Keratinocyte (primary cell): ENCODE measurements at regions not wholly inside any gene's neighbourhood (a gene's known extent, or its start where the extent isn't known, plus 50 kb on each side); places are given as distances from the start of the nearest gene placed in this dataset.

Experiments
- DNase-seq: peaks from one replicate; pipeline ENCODE4 v3.0.0-alpha.2; 2011; ENCODE audit warnings: low read depth, missing footprints, low spot score
- FAIRE-seq: peaks from 2 replicates; lab custom pipeline; 2011; peaks lifted over from hg19 to GRCh38; lab: Jason Lieb, UNC
- H2AFZ ChIP-seq: 2 replicates; pipeline ENCODE4 v1.6.0; 2012; ENCODE audit warnings: low read length, control low read depth, inconsistent platforms; ENCODE audit not compliant: control insufficient read depth
- H3K27ac ChIP-seq: 2 replicates; pipeline ENCODE4 v1.5.1; 2011; ENCODE audit warnings: low read length; ENCODE audit not compliant: control insufficient read depth, insufficient read depth
- H3K27me3 ChIP-seq: 3 replicates; pipeline ENCODE4 v1.6.0; 2011; ENCODE audit warnings: low read length; ENCODE audit not compliant: control insufficient read depth, insufficient read depth; ENCODE audit errors: extremely low read depth
- H3K36me3 ChIP-seq, 2 experiments: 2 replicates in 1 of 2; 3 replicates in 1 of 2; pipeline ENCODE4 v1.5.1; 2011; ENCODE audit warnings: low read length in 2 of 2, mild to moderate bottlenecking in 1 of 2; ENCODE audit not compliant: control insufficient read depth in 2 of 2, insufficient read depth in 2 of 2; ENCODE audit errors: extremely low read depth in 1 of 2
- H3K4me1 ChIP-seq: 3 replicates; pipeline ENCODE4 v1.5.1; 2011; ENCODE audit warnings: low read length; ENCODE audit not compliant: control insufficient read depth, insufficient read depth; ENCODE audit errors: extremely low read depth
- H3K4me2 ChIP-seq: 3 replicates; pipeline ENCODE4 v1.6.0; 2011; ENCODE audit warnings: low read depth, low read length; ENCODE audit not compliant: control insufficient read depth, insufficient read depth; ENCODE audit errors: extremely low read depth
- H3K4me3 ChIP-seq, 3 experiments: fragments of 200-600 bp in 1 of 3; sonication (generic) in 1 of 3; 2 replicates in 2 of 3; 3 replicates in 1 of 3; pipeline ENCODE4 v1.5.1; 2011 to 2016; ENCODE audit warnings: low read length in 3 of 3, mild to moderate bottlenecking in 3 of 3, control low read depth in 2 of 3, inconsistent platforms in 1 of 3, low read depth in 1 of 3, mixed read lengths in 1 of 3, mixed run types in 1 of 3, moderate library complexity in 1 of 3; ENCODE audit not compliant: control insufficient read depth in 2 of 3, insufficient read depth in 2 of 3; ENCODE audit errors: extremely low read depth in 1 of 3
- H3K79me2 ChIP-seq: 2 replicates; pipeline ENCODE4 v1.6.0; 2012; ENCODE audit warnings: low read length; ENCODE audit not compliant: control insufficient read depth, insufficient read depth
- H3K9ac ChIP-seq: 3 replicates; pipeline ENCODE4 v1.6.0; 2011; ENCODE audit warnings: low read length; ENCODE audit not compliant: control insufficient read depth, insufficient read depth; ENCODE audit errors: extremely low read depth
- H3K9me1 ChIP-seq: 3 replicates; pipeline ENCODE4 v1.6.0; 2011; ENCODE audit warnings: low read length; ENCODE audit not compliant: control insufficient read depth, insufficient read depth; ENCODE audit errors: extremely low read depth
- H3K9me3 ChIP-seq: 2 replicates; pipeline ENCODE4 v1.5.1; 2012; ENCODE audit warnings: low read depth, low read length; ENCODE audit not compliant: control insufficient read depth
- H4K20me1 ChIP-seq: 3 replicates; pipeline ENCODE4 v1.6.0; 2011; ENCODE audit warnings: low read length; ENCODE audit not compliant: control insufficient read depth, insufficient read depth; ENCODE audit errors: extremely low read depth
- EZH2 ChIP-seq: IDR thresholded peaks from one replicate; pipeline ENCODE4 v1.6.1; 2012; ENCODE audit warnings: inconsistent platforms, mild to moderate bottlenecking, low read length, moderate library complexity
- dilution Hi-C: fragments of 300-500 bp; cut with MboI; formaldehyde crosslinking; loops from one replicate; pipeline ENCODE4 v1.7.0; 2020; ENCODE audit warnings: low sequenced_read_pairs; ENCODE audit not compliant: extremely low pct_ligation_motif_present
- TF ChIP-seq, protein P1 (sequence below), 3 experiments: IDR thresholded peaks in 1 of 3; conservative IDR thresholded peaks in 1 of 3; optimal IDR thresholded peaks in 1 of 3; 2 replicates in 2 of 3; 3 replicates in 1 of 3; pipeline versions ENCODE3 to v1.5.1; 2011; ENCODE audit warnings: low read length in 3 of 3, mild to moderate bottlenecking in 3 of 3, moderate library complexity in 2 of 3, control low read depth in 1 of 3, inconsistent platforms in 1 of 3; ENCODE audit not compliant: insufficient read depth in 2 of 3; ENCODE audit errors: extremely low read depth in 1 of 3

DNA sequence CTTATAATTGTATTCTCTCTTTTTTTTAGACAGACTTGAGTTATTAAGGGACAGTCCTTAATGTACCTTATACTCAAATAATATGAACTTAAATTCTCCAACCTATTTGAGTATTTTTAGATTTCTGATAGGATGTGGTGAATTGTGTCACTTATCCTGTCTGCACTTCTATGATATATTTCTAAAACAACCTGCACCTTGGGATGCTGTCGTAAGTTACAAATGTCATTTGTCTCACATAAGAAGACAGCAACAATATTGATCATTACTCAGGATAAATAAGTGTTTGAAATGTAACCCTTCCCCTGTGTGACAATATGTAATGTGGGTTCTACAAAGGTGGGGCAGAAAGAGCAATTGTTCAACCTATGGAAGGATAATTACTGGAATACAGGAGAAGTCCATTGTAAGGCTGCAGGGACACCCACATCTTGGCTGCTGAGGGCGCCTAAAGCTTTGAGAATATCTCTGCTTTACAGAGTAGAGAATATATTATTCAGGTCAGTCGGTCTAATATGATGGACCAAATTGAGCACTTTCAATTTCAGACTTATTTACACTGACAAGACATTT lies 236.9 kb upstream of the PRR20A start:
- no peak overlapping the region for H2AFZ ChIP-seq
- TF ChIP-seq EZH2, result no peak
- TF ChIP-seq, protein P1, sequence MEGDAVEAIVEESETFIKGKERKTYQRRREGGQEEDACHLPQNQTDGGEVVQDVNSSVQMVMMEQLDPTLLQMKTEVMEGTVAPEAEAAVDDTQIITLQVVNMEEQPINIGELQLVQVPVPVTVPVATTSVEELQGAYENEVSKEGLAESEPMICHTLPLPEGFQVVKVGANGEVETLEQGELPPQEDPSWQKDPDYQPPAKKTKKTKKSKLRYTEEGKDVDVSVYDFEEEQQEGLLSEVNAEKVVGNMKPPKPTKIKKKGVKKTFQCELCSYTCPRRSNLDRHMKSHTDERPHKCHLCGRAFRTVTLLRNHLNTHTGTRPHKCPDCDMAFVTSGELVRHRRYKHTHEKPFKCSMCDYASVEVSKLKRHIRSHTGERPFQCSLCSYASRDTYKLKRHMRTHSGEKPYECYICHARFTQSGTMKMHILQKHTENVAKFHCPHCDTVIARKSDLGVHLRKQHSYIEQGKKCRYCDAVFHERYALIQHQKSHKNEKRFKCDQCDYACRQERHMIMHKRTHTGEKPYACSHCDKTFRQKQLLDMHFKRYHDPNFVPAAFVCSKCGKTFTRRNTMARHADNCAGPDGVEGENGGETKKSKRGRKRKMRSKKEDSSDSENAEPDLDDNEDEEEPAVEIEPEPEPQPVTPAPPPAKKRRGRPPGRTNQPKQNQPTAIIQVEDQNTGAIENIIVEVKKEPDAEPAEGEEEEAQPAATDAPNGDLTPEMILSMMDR (optimal IDR thresholded peaks at IDR 0.05 in 1 of 3, IDR thresholded peaks at IDR 0.05 in 1 of 3, conservative IDR thresholded peaks at IDR 0.05 in 1 of 3; ENCODE audit: extremely low read depth in 1 of 3, insufficient read depth in 2 of 3, low read length in 3 of 3), result no peak
- H3K4me2 ChIP-seq, result no peak overlapping the region
- H3K79me2 ChIP-seq, result no peaks in the 10 kb centered on the region
- H3K9me3 ChIP-seq, result no peaks in the 10 kb centered on the region
- no peak overlapping the region for H3K9ac ChIP-seq
- no peaks in the 10 kb centered on the region for H3K9me1 ChIP-seq
- H3K36me3 ChIP-seq, result no peaks in the 10 kb centered on the region
- H3K27me3 ChIP-seq, result no peaks in the 10 kb centered on the region
- H3K4me3 ChIP-seq, result no peak overlapping the region
- no peaks in the 10 kb centered on the region for H4K20me1 ChIP-seq
- no peak for FAIRE-seq
- no peak for DNase-seq
- dilution Hi-C loops, result no loop called here
- no peak overlapping the region for H3K27ac ChIP-seq
- no peaks in the 10 kb centered on the region for H3K4me1 ChIP-seq

DNA sequence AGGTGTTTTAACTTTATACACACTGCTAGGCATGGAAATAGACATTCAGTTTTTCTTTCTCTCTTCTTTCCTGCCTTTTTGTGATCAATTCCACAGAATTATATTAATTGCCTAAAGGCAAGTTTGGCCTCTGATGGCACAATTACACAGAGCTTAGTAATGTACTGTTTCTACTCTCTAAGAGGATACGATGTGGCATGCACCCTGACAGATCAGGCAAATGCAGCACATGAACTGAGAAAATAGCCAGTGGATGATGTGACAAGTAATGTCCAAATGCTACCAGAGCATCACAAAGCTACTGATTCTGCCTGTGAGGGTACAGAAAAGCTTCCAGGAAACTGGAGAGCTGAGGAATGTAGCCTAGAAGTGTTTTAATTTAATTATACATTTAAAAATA lies 233.8 kb upstream of the PRR20A start:
- Histone ChIP-seq H3K9me3 (no peaks in the 10 kb centered on the region), H3K4me3 (no peak overlapping the region), H2AFZ (no peak overlapping the region), H3K27me3 (no peaks in the 10 kb centered on the region), H3K27ac (no peak overlapping the region), H3K9me1 (no peaks in the 10 kb centered on the region), H3K4me1 (no peaks in the 10 kb centered on the region), H3K4me2 (no peak overlapping the region), H3K36me3 (no peaks in the 10 kb centered on the region), H3K79me2 (no peaks in the 10 kb centered on the region), H4K20me1 (no peaks in the 10 kb centered on the region), H3K9ac (no peak overlapping the region)
- TF ChIP-seq, protein P1 (optimal IDR thresholded peaks at IDR 0.05 in 1 of 3, IDR thresholded peaks at IDR 0.05 in 1 of 3, conservative IDR thresholded peaks at IDR 0.05 in 1 of 3; ENCODE audit: extremely low read depth in 1 of 3, insufficient read depth in 2 of 3, low read length in 3 of 3), result no peak
- TF ChIP-seq EZH2, result no peak
- dilution Hi-C loops, result no loop called here
- FAIRE-seq (no peak), DNase-seq (no peak)
